Astrocyte (in vitro differentiated cells and primary cell): ENCODE measurements at regions not wholly inside any gene's neighbourhood (a gene's known extent, or its start where the extent isn't known, plus 50 kb on each side); places are given as distances from the start of the nearest gene placed in this dataset.

ENCODE experiments used
- CTCF ChIP-seq: IDR thresholded peaks from 2 replicates; pipeline ENCODE4 v1.5.1; 2011; ENCODE audit warnings: low read depth, mild to moderate bottlenecking, inconsistent platforms, low read length, moderate library complexity; ENCODE audit not compliant: insufficient read depth
- EZH2 ChIP-seq: IDR thresholded peaks from 2 replicates; pipeline ENCODE4 v1.6.1; 2012; ENCODE audit warnings: mild to moderate bottlenecking, low read length, inconsistent platforms; ENCODE audit not compliant: insufficient read depth

- TF ChIP-seq CTCF (no peak), EZH2 (no peak)
These were observed 93.8 kb upstream of the KCNH7 start for GRCh38 chr2:162932416-162932815.
